Uterus (tissue), 3 donors: ENCODE measurements at regions not wholly inside any gene's neighbourhood (a gene's known extent, or its start where the extent isn't known, plus 50 kb on each side); places are given as distances from the start of the nearest gene placed in this dataset.

ENCODE experiments used
- DNase-seq, 2 donors: peaks; one replicate each; pipeline ENCODE4 v3.0.0-alpha.2; 2019 to 2020
- H3K27ac ChIP-seq, 2 donors: fragments of 200-600 bp; sonication (generic); 1 replicate in 1 of 2; 2 replicates in 1 of 2; pipeline ENCODE4 v1.5.1; 2016 to 2018
- H3K27me3 ChIP-seq, 2 donors: fragments of 200-600 bp; sonication (generic); one replicate each; pipeline ENCODE4 v1.5.1; 2018 to 2019; ENCODE audit warnings: control low read depth in 1 of 2
- H3K36me3 ChIP-seq, 2 donors: fragments of 200-600 bp; sonication (generic); one replicate each; pipeline ENCODE4 v1.5.1; 2019; ENCODE audit warnings: control low read depth in 1 of 2
- H3K4me1 ChIP-seq, 2 donors: fragments of 200-600 bp; sonication (generic); one replicate each; pipeline ENCODE4 v1.5.1; 2018 to 2019; ENCODE audit warnings: control low read depth in 1 of 2
- H3K4me3 ChIP-seq, 2 donors: fragments of 200-600 bp; sonication (generic); 1 replicate in 1 of 2; 2 replicates in 1 of 2; pipeline ENCODE4 v1.5.1; 2018 to 2019; ENCODE audit warnings: mild to moderate bottlenecking in 1 of 2
- H3K9me3 ChIP-seq, 2 donors: fragments of 200-600 bp; sonication (generic); one replicate each; pipeline ENCODE4 v1.5.1; 2019; ENCODE audit warnings: control low read depth in 1 of 2
- POLR2A ChIP-seq, 2 donors: fragments of 450-650 bp; IDR thresholded peaks; one replicate each; pipeline ENCODE4 v1.6.1; 2016; ENCODE audit warnings: antibody characterized with exemption in 2 of 2, mild to moderate bottlenecking in 1 of 2, moderate library complexity in 1 of 2
- intact Hi-C: fragments of 100-400 bp; cut with DNase I; formaldehyde crosslinking; loops from one replicate; pipeline ENCODE4 v1.15.1; 2023; ENCODE audit warnings: low total_unique reads
- TF ChIP-seq, protein P1 (sequence below), 4 experiments: fragments of 200-600 bp in 2 of 4; fragments of 450-650 bp in 2 of 4; sonication (generic) in 2 of 4; IDR thresholded peaks; one replicate each; pipeline ENCODE4 v1.5.1; 2016 to 2019; ENCODE audit warnings: antibody characterized with exemption in 4 of 4, mild to moderate bottlenecking in 2 of 4, moderate library complexity in 1 of 4
- donor health status: DM: yes; HTN: yes; CAD: no.

DNA sequence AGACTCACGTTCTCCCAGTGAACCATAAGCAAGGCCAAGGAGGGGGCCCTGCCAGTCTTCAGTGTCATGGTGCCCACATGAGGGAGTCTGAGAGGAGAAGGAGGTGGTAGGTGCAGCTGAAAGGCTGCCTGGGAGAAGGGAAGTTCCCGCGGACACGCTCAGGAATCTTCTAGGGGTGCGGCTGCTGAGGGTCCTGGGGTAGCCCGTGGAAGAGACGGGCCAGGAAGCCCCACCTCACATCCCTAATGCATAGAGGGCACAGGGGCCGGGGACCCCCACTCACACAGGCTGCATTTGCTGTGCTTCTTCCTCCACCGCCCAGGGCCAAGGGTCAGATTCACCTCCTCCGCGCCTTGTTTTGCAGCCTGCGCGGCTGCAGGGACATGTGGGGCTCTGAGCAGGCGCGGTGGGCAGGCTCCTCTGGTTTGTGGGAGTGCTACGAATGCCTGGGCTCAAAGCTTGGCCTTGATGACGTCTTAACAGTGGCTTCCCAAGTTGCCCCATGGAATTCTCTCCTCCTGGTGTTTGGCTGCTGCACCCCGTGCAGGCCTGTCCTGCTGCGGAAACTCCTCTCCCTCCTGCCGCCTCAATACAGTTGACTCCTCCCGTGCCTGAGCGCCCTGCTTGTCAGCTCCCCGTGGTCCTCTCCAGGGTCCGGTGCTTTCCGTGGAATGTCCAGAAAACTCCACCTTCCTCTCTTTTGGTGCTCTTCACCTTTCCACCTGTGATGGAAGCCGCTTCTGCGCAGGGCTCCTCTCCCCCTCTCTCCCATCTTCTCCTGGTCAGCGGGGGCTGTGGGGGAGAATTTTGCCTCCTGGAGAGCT lies 95.7 kb downstream of the VAPA start:
- DNase-seq = no peak
- Histone ChIP-seq H3K9me3 (no peaks in the 10 kb centered on the region), H3K36me3 (no peaks in the 10 kb centered on the region), H3K4me1 (peaks cover 8 to 10% of the 10 kb centered on the region in 2 donors), H3K27ac (peak overlapping the region; percentile 83 to 86), H3K4me3 (no peak overlapping the region), H3K27me3 (no peaks in the 10 kb centered on the region)
- intact Hi-C loops = no loop called here
- TF ChIP-seq, protein P1, sequence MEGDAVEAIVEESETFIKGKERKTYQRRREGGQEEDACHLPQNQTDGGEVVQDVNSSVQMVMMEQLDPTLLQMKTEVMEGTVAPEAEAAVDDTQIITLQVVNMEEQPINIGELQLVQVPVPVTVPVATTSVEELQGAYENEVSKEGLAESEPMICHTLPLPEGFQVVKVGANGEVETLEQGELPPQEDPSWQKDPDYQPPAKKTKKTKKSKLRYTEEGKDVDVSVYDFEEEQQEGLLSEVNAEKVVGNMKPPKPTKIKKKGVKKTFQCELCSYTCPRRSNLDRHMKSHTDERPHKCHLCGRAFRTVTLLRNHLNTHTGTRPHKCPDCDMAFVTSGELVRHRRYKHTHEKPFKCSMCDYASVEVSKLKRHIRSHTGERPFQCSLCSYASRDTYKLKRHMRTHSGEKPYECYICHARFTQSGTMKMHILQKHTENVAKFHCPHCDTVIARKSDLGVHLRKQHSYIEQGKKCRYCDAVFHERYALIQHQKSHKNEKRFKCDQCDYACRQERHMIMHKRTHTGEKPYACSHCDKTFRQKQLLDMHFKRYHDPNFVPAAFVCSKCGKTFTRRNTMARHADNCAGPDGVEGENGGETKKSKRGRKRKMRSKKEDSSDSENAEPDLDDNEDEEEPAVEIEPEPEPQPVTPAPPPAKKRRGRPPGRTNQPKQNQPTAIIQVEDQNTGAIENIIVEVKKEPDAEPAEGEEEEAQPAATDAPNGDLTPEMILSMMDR (IDR thresholded peaks at IDR 0.05) = no peak
- no peak for TF ChIP-seq POLR2A (IDR thresholded peaks at IDR 0.05)

DNA sequence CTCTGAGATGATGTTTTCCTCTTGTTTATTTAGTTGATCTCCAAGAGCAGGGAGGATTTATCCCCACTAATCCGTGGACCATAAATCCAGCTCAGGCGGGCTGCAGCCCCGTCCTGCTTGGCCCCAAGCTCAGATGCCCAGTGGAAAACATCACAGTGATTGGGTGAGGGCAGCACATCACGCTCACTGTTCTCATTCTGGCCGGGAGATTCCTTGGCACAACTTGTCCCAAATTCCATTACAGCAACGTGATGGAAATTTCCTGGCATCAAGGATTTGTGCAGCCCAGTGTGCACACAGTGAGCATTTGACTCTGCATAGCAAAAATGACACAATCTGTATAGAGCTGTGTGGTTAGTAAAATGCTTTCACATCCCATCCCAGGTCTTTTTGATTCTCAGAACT lies 96.8 kb downstream of the VAPA start:
- Histone ChIP-seq H3K9me3 (no peaks in the 10 kb centered on the region), H3K27me3 (no peaks in the 10 kb centered on the region), H3K27ac (peak overlapping the region; percentile 83 to 86), H3K4me1 (peaks cover 8 to 10% of the 10 kb centered on the region in 2 donors), H3K4me3 (no peak overlapping the region), H3K36me3 (no peaks in the 10 kb centered on the region)
- DNase-seq = peak; percentile 75 to 87
- intact Hi-C loops = no loop called here
- no peak for TF ChIP-seq POLR2A (IDR thresholded peaks at IDR 0.05)
- TF ChIP-seq, protein P1 (IDR thresholded peaks at IDR 0.05) = no peak

DNA sequence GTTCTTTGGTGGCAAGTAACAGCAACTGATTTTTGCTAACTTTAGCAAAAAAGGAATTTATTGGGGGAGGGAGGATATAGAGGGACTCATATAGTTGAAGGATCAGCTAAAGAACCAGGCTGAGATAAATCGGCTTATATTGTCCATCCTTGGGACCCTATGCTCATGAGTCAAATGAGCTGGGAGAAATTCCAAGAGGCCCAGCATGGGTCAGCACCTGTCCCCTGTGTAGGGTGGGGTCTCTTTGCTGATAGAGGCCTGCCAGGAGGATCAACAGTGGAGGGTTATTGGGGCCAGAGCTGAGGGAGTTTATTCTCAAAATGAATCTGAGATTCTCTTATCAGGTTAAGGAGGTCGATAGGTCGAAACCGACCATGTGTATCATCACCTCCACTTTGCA lies 97.2 kb downstream of the VAPA start:
- Histone ChIP-seq H3K4me1 (peaks cover 8 to 10% of the 10 kb centered on the region in 2 donors), H3K27me3 (no peaks in the 10 kb centered on the region), H3K27ac (peak overlapping the region; percentile 83 to 86), H3K36me3 (no peaks in the 10 kb centered on the region), H3K9me3 (no peaks in the 10 kb centered on the region), H3K4me3 (no peak overlapping the region)
- intact Hi-C loops = no loop called here
- TF ChIP-seq, protein P1 (IDR thresholded peaks at IDR 0.05) = no peak
- no peak for TF ChIP-seq POLR2A (IDR thresholded peaks at IDR 0.05)
- DNase-seq = no peak

DNA sequence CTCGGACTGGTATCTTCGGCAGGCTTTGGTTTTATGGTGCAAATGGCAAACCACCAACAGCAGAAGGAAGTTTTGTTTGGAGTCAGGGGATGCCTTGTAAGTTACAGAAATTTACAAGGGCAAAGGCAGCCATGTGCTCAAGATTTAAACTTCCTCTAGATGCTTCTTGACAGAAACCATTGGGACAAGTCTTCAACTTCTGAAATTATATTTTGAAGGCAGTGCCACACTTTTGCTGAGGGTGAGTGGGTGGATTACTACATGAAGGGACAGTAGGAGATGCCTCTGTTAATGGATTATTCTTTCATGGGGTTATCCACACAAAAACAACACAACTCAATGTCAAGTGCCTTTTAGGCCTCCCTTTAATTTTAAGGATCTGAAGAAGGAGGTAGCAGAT lies 97.9 kb downstream of the VAPA start:
- no peak overlapping the region for H3K4me3 ChIP-seq
- DNase-seq = no peak
- H3K4me1 ChIP-seq = peaks cover 4 to 10% of the 10 kb centered on the region in 2 donors
- no peaks in the 10 kb centered on the region for H3K9me3 ChIP-seq
- no peaks in the 10 kb centered on the region for H3K36me3 ChIP-seq
- TF ChIP-seq, protein P1 (IDR thresholded peaks at IDR 0.05) = no peak
- H3K27me3 ChIP-seq = no peaks in the 10 kb centered on the region
- H3K27ac ChIP-seq = peak overlapping the region; percentile 83 to 86
- intact Hi-C loops = no loop called here

DNA sequence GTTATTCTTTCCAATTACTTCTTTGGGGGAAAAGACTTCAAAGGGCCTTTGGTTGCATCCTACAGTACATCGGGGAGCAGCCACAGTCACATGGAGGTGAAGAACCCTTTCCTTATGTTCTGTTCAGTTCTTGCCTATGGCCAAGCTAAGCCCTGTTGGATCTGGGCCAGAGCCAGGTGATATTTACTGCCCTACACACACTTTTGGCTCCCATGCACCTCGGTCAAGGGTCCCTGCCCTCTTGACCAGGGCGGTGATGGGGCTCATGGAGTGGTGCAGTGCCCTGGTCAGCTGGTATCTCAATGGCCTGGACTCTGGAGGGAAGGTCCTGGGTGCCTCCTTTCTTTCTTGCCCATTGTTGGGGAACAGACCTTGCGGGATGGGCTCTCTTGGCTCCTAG lies 98.7 kb downstream of the VAPA start:
- Histone ChIP-seq H3K4me3 (no peak overlapping the region), H3K27ac (peak overlapping the region; percentile 83 to 86), H3K27me3 (no peaks in the 10 kb centered on the region), H3K9me3 (no peaks in the 10 kb centered on the region), H3K4me1 (peaks cover 0 to 10% of the 10 kb centered on the region in 2 donors), H3K36me3 (no peaks in the 10 kb centered on the region)
- intact Hi-C loops = no loop called here
- no peak for DNase-seq
- TF ChIP-seq, protein P1 (IDR thresholded peaks at IDR 0.05) = no peak
- no peak for TF ChIP-seq POLR2A (IDR thresholded peaks at IDR 0.05)
